NCI-H524 (cell line): ENCODE measurements at regions not wholly inside any gene's neighbourhood (a gene's known extent, or its start where the extent isn't known, plus 50 kb on each side); places are given as distances from the start of the nearest gene placed in this dataset.
"Not testable (repeated sequence)": the region's sequence is repeated elsewhere in the genome, so short reads cannot be mapped to it uniquely, and the experiment has no call there.

Experiments used
- DNase-seq, 2 experiments: peaks; one replicate each; lab custom pipeline; 2025; lab: John Stamatoyannopoulos, UW

GRCh38 chr4:23533859-23534258 is 356.0 kb downstream of the PPARGC1A start:
- DNase-seq, result no peak

DNA sequence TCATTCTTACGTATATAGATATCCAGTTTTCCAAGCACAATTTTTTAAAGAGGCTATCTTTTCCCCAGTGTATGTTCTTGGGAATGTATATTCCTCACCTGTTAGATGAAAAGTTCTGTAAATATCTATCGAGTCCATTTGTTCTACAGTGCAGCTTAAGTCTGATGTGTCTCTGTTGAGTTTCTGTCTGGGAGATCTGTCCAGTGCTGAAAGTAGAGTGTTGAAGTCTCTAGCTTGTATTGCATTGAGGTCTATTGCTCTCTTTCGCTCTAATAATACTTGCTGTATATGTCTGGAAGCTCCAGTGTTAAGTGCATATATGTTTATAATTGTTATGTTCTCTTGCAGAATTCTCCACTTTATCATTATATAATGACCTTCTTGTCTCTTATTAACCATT is 373.1 kb downstream of the PPARGC1A start:
- DNase-seq, result no peak

DNA sequence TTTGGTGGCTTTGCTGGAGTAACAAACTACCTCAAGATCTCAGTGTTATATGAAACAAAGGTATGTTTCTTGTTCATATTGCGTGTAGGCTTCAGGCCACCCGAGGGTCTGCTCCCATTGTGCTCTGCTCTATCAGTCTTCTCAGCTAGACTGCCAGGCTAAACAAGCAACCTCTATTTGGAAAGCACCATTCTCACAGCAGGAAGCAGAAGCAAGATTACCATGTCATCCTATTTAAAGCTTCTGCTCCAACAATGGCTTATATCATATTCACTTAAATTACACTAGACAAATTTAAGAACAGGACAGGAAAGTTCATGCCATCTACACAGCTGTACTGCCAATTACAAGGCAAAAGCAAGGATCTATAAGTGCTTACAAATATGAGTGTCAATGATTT is 385.8 kb downstream of the PPARGC1A start:
- no peak for DNase-seq

GRCh38 chr4:23500894-23501449 is 388.9 kb downstream of the PPARGC1A start:
- no peak for DNase-seq

DNA sequence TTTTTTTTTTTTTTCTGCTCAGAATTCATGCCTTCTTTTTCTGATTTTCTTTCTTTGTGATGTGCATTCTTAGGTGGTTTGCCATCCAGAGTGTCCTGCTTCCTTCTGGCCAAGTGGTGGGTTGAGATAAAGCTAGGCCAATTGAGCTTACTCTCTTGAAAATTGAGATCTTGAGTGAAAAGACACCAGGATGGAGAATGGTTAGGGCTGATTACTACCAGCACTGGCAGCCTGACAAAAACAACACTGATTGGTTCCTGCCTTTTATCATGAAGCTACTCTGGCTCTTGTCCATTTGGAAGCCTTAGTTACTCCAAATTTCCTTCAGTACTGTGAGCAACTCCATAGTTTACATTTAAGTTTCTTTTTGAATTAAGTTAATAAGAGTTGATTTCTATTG is 404.0 kb downstream of the PPARGC1A start:
- DNase-seq, result no peak

- DNase-seq, result no peak
Observed at GRCh38 chr4:23484689-23485088, 405.2 kb downstream of the PPARGC1A start.

DNA sequence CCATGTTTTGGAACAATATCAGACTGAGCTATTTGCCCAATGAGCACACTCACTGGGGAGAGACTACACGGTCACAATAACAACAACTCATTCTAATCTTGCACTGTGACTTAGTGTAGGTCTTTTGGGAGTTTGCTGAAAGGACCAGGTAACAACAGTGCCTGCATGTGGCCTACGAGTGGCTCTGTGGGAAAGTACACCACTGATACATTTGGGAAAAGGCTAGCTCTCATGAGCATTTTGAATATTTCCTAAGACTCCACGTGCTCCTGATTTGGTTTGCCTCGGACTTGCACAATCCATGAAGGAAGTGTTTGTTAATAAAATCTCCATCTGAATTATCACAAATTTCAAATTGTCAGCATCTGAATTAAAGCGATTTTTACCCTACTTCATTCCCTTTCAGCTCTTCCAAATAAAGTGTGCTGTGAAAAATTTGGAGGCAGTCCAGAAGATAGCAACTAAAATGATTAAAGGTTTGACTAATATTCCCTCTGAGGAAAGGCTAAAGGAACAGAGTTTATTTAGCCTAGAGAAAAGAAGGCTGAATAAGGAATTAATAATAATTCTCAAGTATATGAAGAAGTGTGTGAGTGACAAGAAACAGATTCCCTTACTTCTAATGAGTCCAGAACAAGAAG is 406.4 kb downstream of the PPARGC1A start:
- no peak for DNase-seq

- DNase-seq, result no peak
Observed at GRCh38 chr4:23481566-23481965, 408.3 kb downstream of the PPARGC1A start.

- DNase-seq, result no peak
Observed at GRCh38 chr4:23477905-23478304, 411.9 kb downstream of the PPARGC1A start.

DNA sequence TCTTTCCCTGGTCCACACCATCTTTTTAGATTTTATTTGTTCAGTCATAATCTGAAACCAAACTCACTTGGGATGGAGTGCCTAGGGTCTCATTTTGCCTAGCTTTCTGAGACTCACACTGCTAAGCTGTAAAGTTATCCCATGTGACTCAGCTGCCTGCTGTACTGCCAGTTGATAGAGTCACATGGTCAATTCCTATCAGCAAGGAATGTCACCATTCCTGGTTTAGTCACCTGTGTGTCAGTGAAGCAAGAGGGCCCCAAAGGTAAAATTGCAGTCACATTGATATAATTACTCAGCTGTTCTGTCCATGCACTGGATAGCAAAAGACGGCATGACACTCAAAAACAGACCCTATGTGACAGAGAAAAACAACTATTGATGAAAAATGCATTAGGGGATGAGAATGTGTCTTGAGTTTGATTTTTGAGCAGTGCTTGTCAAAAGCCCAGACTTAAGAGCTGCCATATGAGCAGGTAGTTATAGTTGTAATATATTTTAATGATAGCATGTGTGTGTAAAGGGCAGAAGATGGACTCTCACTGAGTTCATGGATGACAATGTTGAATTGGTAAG is 413.2 kb downstream of the PPARGC1A start:
- DNase-seq, result no peak

DNA sequence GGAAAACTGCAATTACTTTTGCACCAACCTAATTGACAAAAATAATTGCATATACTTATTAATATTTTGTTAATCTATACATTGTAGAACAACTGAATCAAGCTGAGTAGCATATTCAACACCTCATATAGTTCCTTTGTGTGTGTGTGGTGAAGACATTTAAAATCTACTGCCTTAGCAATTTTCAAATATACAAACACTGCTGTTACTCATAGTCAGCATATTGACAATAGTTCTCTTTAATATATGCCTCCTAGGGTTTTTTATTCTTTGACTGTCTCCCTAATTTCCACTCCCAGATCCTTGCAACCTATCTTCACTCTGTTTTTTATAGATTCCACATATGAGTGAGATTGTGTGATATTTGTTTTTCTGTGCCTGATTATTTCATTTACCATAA is 426.8 kb downstream of the PPARGC1A start:
- DNase-seq, result no peak

DNA sequence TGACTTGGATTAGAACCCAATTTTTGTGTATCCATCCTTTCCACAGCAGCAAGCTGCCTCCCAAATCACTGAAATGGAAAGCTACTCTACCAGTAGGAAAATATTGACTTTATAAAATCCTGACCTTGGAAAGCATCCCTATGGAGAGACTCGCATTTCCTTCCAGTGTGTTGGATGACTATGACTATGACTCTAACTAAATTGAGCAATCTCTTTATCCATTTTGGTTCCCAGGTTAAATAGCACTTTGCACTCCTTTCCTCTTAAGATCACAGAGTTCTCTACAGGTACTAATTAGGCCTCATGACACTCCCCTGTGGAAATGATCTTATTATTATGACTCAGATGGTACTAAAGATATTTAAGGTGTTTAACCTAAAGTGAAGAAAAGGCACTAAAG is 431.8 kb downstream of the PPARGC1A start:
- no peak for DNase-seq

- DNase-seq, result no peak
Observed at GRCh38 chr4:23456864-23457263, 433.0 kb downstream of the PPARGC1A start.

- DNase-seq, result peak in 1 of 2 experiments; percentile 35
Observed at GRCh38 chr4:23455456-23456158, 434.2 kb downstream of the PPARGC1A start.

DNA sequence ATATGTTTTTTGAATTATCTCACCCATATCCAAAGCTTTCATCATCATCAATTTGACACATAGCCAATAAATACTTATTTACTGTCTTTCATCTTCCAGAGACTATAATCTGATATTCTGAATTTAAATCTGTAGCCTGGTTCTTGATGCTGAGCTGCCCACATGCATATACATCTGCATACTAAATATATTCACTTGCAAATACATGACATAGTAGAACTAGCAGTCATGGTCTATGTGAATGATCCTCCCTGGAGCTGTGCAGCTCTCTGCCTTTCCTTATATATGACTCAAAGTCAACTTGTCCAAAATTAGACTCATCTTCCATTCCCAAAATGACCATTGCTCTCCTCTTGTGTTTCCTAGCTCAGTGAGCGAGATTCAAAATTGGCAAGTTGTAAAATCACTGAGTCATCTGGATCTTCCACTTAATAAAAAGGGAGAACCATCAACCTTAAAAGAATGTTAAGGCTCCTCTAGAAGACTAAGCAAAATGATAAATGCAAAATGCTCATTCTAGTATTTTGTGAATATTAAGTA is 448.2 kb downstream of the PPARGC1A start:
- DNase-seq, result no peak

DNA sequence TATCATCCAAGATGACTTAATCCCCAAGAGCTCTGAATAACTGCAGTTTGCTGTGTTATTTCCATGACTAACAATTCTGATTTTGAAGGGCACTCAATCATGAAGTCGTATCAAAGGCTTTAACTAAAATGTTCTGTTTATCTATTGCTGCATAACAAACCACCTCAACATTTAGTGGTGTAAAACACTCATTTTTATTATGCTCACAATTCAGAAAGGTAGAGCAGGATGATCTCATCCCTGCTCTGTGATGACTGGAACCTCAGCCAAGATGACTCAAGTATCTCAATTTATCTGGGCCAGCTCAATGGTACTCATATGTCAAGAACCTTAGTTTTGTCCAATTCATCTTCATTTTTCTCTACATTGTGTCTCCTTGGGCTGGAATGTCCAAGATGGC is 451.1 kb downstream of the PPARGC1A start:
- DNase-seq, result no peak

DNA sequence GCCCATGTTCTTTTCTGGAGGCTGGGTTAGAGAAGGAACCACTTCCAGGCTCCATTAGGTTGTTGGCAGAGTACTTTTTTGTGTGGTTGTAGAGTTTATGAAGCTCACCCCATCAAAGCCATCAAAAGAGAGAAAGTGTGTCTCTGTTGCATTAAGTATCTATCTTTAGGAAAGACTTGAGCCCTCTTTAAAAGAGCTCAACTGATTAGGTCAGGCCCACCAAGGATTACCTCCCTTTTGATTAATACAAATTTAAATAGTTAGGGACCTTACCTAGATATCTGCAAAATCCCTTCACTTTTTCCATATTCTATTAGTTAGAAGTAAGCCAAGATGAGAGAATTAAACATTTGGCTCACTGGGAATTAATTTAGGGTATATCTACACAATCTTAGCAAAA is 460.4 kb downstream of the PPARGC1A start:
- no peak for DNase-seq

DNA sequence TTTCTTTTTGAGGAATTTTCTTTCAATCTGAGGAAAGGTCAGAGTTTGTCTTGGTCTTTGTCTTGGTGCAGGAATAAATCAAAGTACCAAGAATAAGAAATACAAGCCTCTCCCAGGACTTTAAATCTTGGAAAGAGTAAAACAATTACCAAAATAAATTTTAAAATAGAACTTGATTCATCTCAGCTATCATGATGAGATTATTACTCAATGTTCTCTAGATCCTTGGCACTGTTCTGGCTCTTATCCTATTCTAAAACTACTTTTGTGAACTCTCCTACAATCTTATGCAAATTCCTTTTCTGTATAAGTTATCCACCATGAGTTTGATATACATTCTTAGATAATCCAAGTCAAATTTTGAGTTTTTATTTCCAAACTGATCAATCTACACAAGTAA is 464.3 kb downstream of the PPARGC1A start:
- DNase-seq, result no peak

DNA sequence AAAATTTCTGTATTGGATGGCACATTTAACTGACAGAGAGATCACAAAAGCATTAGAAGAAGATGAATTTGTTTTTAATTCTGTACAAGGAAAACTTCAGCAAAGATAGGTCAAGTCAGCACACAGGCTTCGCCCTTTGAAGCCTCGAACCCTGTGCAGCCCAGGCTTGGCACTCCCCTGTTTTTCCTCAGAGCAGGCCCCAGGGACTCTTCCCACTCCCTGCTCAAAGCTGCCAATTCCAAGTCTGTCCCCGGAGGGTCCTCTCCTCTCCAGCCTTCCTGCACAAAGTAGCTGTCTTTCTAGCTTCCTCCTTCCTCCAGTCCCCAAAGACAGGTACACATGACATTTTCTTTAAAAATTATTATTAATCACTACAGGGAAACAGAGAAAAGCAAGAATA is 466.3 kb downstream of the PPARGC1A start:
- no peak for DNase-seq

DNA sequence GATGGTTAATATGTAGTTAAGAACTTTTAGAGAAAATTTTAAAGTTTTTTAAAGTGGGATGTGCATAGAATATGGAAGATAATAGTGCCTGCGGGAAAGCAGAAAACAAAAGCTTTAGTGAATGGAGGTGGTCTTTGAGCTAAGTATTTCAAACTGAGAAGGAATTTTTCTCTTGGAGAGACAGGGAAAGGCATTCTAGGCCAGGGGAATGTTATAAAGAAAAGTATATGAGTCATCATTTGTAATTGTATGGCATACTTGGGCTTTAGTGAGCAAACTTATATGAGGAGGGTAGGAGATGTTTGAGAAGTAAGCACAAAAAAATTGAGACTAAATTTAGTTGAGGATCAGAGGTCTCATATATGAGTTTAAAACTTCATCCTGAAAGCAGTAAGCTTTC is 467.0 kb downstream of the PPARGC1A start:
- DNase-seq, result no peak

DNA sequence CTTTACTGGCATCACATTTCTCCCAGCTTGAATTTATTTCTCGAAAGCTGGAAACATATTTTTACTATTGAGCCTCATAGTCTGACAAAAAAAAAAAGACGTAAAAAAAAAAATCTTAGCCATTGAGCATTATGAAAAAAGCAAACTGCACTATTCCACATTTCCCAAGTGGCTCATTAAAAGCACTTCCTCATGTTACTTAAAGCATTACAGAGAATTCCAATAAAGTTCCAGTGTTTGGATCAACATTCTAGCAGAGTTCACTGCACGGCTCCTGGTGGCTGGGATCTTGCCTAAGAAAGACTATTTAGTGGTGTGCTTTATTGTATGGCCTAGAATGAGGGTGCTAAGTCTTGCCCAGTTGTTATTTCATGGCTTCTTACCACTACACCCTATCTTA is 476.2 kb downstream of the PPARGC1A start:
- no peak for DNase-seq

- no peak for DNase-seq
Observed at GRCh38 chr4:23412701-23413100, 477.1 kb downstream of the PPARGC1A start.

GRCh38 chr4:23408913-23409312 is 480.9 kb downstream of the PPARGC1A start:
- DNase-seq, result not testable (repeated sequence)
